ENCODE measurements at regions not wholly inside any gene's neighbourhood (a gene's known extent, or its start where the extent isn't known, plus 50 kb on each side); places are given as distances from the start of the nearest gene placed in this dataset.

- Histone ChIP-seq H3K23ac (ENCODE audit: insufficient read length, low read depth, low read length) (no peak overlapping the region), H4K20me1 (ENCODE audit: control insufficient read depth, insufficient read depth, insufficient read length) (no peaks in the 10 kb centered on the region), H2BK12ac (ENCODE audit: insufficient read length, low read depth, low read length) (no peak overlapping the region), H3K9me3 (ENCODE audit: control insufficient read depth, low read depth, low read length) (no peaks in the 10 kb centered on the region), H3K27me3 (ENCODE audit: insufficient read depth, low read length) (no peaks in the 10 kb centered on the region), H3T11ph (ENCODE audit: low read length) (no peak overlapping the region), H2BK20ac (ENCODE audit: low read depth, low read length, poor library complexity, severe bottlenecking) (no peak overlapping the region), H3K79me2 (ENCODE audit: insufficient read depth, low read length) (no peaks in the 10 kb centered on the region), H4K8ac (replicated peaks; ENCODE audit: insufficient read length, low read depth, low read length) (no peak overlapping the region), H3K18ac (ENCODE audit: insufficient read length, low read depth, low read length) (no peak overlapping the region), H3K14ac (ENCODE audit: insufficient read depth, low read length) (no peak overlapping the region), H4K91ac (ENCODE audit: insufficient read length, low read depth, low read length) (no peak overlapping the region), H3K23me2 (ENCODE audit: insufficient read length, low read depth, low read length, poor library complexity, severe bottlenecking) (no peaks in the 10 kb centered on the region), H3K27ac (ENCODE audit: insufficient read length, low read depth, low read length) (no peak overlapping the region), H2AFZ (ENCODE audit: low read length) (no peak overlapping the region), H3K56ac (ENCODE audit: insufficient read length, low read depth, low read length) (no peak overlapping the region), H3K4me1 (ENCODE audit: insufficient read depth, low read length) (peaks cover 6% of the 10 kb centered on the region; the same call in 1 of the 2 replicates), H4K5ac (ENCODE audit: insufficient read length, low read depth, low read length) (no peak overlapping the region), H3K9ac (ENCODE audit: extremely low read depth, insufficient read length, low read length) (no peak overlapping the region), H2BK5ac (ENCODE audit: insufficient read length, low read length) (no peak overlapping the region), H3K79me1 (ENCODE audit: insufficient read depth, low read depth, low read length, poor library complexity, severe bottlenecking) (no peaks in the 10 kb centered on the region), H2BK15ac (ENCODE audit: low read depth, low read length) (no peak overlapping the region), H2BK120ac (ENCODE audit: low read depth, low read length, poor library complexity, severe bottlenecking) (no peak overlapping the region), H2AK5ac (ENCODE audit: insufficient read length, low read length) (no peak overlapping the region), H3K4ac (ENCODE audit: low read depth, low read length) (no peak overlapping the region), H3K4me2 (ENCODE audit: insufficient read depth, insufficient read length, low read length) (no peak overlapping the region)
- H3K27me3 Mint-ChIP-seq (ENCODE audit: low read depth), result no peaks in the 10 kb centered on the region
- TF ChIP-seq CTCF (conservative IDR thresholded peaks at IDR 0.05), result no peak
- H3K9me3 Mint-ChIP-seq, result peaks cover 10 to 16% of the 10 kb centered on the region in 2 experiments
- no peak overlapping the region for H3K27ac Mint-ChIP-seq
- no peak overlapping the region for H3K4me3 Mint-ChIP-seq
- no CpG with 5 or more reads among the region's 4 CpGs for WGBS (ENCODE audit: extremely low coverage, insufficient read length, low lambda C conversion rate)
- H3K4me1 Mint-ChIP-seq, result peaks cover 23 to 27% of the 10 kb centered on the region in 2 experiments
- no peak for DNase-seq
- peaks cover 3 to 18% (median 6%) of the 10 kb centered on the region in 3 experiments; a peak in 6 of 7 replicates for H3K36me3 Mint-ChIP-seq (ENCODE audit: insufficient read depth in 1 of 3, low read depth in 3 of 3)
These were observed 180.0 kb upstream of the NXPH2 start for GRCh38 chr2:138960191-138960590.
